Erythroblast (primary cell): ENCODE measurements at regions not wholly inside any gene's neighbourhood (a gene's known extent, or its start where the extent isn't known, plus 50 kb on each side); places are given as distances from the start of the nearest gene placed in this dataset.

ENCODE experiments used
- DNase-seq, 2 experiments: peaks; one replicate each; lab custom pipeline; 2025; lab: John Stamatoyannopoulos, UW
- GATA1 ChIP-seq: IDR thresholded peaks from 2 replicates; pipeline ENCODE4 v1.6.1; 2011; ENCODE audit warnings: low read depth, mild to moderate bottlenecking, control low read depth, low read length, moderate library complexity
- POLR2A ChIP-seq: IDR thresholded peaks from 2 replicates; pipeline ENCODE4 v1.6.1; 2011; ENCODE audit warnings: mild to moderate bottlenecking, low read length

- TF ChIP-seq POLR2A = no peak
- TF ChIP-seq GATA1 = no peak
- DNase-seq = no peak
Observed at GRCh38 chr12:19642345-19642744, 203.1 kb downstream of the AEBP2 start.

- no peak for DNase-seq
- TF ChIP-seq POLR2A (no peak), GATA1 (no peak)
Observed at GRCh38 chr12:19643635-19644034, 204.3 kb downstream of the AEBP2 start.

- DNase-seq = no peak
- no peak for TF ChIP-seq GATA1
Observed at GRCh38 chr12:19644571-19644970, 205.3 kb downstream of the AEBP2 start.

DNA sequence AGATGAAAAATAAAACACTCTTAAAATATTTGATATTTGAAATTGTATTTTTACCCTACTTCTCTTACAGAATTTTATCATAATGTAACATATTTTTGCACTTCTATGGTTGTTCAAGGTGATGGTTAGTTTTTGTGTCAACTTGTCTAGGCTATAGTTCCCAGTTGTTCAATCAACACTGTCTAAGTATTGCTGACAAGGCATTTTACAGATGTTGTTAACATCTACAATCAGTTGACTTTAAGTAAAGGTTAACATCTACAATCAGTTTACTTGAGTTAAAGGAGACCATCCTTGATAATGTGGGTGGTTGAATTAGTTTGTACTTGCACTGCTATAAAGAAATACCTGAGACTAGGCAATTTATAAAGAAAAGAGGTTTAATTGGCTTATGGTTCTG, 206.5 kb downstream of the AEBP2 start:
- DNase-seq = no peak
- no peak for TF ChIP-seq GATA1
- TF ChIP-seq POLR2A = no peak

DNA sequence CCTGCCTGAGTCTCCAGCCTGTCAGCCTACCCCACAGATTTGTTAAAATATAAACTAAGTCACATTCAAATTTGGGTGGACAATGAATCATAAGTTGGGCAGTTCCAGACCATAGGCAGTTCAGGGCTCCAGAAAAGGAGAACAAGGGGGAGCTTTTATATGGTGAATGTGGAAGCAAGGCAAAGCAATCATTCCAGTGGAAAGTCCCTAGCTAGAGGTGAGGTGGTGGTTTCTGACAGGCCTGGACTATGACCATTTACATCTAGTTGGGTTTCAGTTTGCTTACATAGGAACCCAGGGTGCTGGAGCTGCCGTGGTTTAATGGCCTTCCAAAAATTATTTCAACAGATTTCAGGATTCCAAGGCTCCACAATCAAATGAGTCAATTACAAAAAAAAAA, 207.3 kb downstream of the AEBP2 start:
- no peak for TF ChIP-seq GATA1
- no peak for TF ChIP-seq POLR2A
- DNase-seq = no peak

DNA sequence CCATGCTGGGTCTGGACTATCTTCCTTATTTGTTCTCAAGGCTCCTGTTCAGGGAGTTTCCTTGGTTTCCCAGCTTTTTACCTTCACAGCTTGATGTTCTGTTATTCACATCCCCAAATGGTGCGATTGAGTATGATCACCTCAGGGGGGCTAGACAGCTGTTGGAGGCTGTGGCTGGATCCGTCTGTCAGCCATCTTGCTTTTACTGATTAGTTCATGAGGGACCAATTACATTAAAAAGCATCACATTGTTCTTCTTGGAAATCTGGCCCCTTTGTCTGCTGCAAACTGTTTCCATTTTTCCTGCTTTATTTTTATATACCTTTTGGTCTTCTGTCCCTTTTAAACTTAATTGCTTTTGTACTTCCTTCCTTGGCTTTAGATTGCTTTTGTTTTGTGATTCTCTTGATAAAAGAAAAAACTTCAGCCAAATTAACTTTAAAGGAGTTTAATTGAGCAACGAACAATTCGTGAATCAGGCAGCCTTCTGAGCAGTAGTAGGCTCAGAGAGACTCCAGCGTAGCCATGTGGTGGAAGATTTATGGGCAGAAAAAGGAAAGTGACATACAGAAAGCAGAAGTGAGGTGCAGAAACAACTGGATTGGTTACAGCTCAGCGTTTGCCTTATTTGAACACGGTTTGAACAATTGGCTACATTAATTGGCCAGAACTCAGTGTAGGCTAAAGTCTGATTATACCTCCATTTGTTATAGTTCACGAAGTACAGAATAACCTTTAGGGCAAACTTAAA, 208.7 kb downstream of the AEBP2 start:
- TF ChIP-seq POLR2A (no peak), GATA1 (no peak)
- no peak for DNase-seq

- no peak for TF ChIP-seq GATA1
- no peak for TF ChIP-seq POLR2A
- no peak for DNase-seq
Observed at GRCh38 chr12:19648591-19648990, 209.3 kb downstream of the AEBP2 start.

DNA sequence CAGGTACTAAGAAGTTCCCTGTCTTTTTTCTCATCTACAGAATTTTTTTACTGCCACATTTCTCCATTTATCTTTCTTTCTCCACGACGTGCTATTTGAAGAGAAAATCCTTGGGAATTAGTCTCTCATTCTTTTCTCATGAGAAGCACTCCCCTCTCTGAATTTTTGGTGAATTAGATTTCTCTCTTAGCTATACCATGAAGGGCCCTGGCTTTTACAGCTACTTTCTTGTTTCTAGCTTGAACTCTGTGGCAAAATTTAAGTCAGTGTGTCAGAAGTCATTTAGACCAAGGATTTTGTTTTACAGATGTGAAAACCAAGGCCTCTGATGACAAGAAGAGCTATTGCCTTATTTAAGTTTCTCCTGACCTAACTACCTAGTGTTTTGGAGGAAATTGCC, 213.1 kb downstream of the AEBP2 start:
- TF ChIP-seq GATA1 = no peak
- no peak for TF ChIP-seq POLR2A
- DNase-seq = no peak

DNA sequence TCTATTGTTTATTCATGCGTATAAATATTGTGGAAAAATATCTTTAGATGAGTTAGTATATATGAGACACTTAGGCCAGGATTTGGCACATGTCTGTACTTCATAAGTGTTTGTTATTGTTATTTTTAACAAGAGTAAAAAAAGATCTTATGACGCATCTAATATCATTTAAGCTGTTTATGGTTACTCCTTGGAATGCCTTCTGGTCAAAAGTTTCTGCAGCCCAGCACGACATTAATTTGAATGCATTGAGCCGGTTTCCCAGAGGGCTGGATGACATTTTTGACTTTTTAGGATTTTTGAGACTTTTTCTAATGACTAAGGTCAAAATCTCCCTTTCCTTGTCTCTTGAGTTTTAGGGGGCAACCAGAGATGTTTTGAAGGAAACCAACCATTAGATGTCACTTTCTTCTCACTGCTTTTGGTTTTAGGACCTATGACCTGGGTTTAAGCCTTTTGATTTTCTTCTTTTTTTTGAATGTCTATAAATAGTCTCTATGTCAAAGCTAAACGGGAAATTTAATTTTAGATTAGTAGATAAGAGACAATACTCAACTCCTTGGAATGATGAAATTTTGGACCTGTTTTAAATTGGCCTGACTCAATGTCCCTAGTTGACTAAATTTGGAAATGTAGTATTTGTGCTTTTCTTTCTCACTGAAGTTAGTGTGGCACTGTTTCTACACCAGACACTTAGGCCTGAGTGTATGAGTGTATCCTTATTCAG, 215.5 kb downstream of the AEBP2 start:
- no peak for DNase-seq
- TF ChIP-seq GATA1 = no peak
- no peak for TF ChIP-seq POLR2A

DNA sequence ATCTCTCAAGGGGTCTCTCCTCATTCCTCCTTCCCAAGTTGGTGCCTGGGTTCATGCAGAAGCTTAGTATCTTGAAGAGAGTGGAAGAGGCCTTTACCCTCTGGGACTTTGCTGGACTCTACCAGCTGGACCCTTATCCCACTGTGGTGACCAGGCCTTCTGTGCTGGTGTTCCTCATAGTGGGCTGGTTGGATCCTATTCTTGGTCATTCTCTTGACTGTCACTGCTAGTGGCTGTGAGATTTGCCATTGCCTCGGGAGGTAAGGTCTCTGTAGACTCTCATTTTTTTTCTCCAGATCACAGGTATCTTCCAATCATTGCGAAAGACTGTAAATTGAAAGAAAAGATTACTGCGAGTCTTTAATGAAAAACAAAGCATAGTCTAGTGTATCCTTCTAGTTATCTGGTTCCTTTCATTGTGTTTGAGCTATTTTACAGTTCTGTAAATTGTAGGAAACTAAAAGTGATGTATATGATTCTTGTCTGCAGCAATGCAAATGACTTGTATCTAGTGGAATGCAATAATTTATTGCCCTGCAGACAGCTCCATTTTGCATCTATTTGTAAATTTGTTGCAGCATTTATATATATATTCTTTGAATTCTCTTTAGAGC, 217.9 kb downstream of the AEBP2 start:
- TF ChIP-seq POLR2A = no peak
- TF ChIP-seq GATA1 = no peak
- no peak for DNase-seq

- TF ChIP-seq POLR2A = no peak
- TF ChIP-seq GATA1 = no peak
- DNase-seq = no peak
Observed at GRCh38 chr12:19657732-19658130, 218.4 kb downstream of the AEBP2 start.

GRCh38 chr12:19659086-19659485, 219.8 kb downstream of the AEBP2 start:
- DNase-seq = no peak
- no peak for TF ChIP-seq POLR2A
- TF ChIP-seq GATA1 = no peak

DNA sequence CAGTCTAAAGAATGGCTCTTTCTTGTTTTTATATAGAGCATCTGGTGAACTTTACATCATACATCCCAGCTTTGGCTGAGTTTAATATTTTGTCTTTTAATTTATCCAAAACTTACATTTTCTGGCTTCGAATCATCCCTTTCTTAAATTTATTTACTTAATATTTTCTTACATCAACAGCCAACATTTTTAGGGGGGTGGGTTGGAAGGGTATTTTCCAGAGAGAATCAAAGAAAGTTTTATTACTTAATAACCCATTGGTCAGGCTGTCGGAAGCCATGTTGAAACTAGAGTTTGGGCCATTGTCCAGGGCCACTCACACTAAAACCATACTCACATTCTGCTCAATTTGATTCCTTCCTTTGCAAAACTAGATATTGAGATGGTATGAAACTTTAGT, 220.2 kb downstream of the AEBP2 start:
- DNase-seq = no peak
- TF ChIP-seq GATA1 (no peak), POLR2A (no peak)
